ENCODE measurements at regions not wholly inside any gene's neighbourhood (a gene's known extent, or its start where the extent isn't known, plus 50 kb on each side); places are given as distances from the start of the nearest gene placed in this dataset.

DNA sequence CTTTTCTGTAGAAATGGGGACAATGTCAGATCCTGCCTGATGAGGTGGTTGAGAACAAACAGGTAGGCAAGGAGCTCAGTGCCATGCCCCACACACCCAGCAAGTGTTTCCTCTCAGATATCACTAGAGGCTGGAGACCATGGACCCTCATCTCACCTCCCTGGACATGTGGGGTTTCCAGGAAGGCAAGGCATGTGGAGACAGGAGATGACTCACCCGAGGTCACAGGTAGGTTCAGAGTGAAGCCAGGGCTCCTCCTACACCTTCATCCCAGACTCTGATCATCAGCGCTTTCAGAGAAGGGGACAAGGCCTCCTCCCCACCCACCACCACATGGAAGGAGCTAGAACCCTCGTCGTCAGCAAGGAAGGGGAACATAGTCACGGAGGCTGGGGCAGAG, 69.2 kb downstream of the MATN1 start:
- TF ChIP-seq CTCF (IDR thresholded peaks at IDR 0.05; ENCODE audit: low read depth, low read length, poor library complexity, severe bottlenecking) (no peak), EZH2phosphoT487 (IDR thresholded peaks at IDR 0.05; ENCODE audit: borderline replicate concordance, low read length) (no peak)
